Endothelial cell of umbilical vein (primary cell): ENCODE measurements at regions not wholly inside any gene's neighbourhood (a gene's known extent, or its start where the extent isn't known, plus 50 kb on each side); places are given as distances from the start of the nearest gene placed in this dataset.

Experiments used
- BruUV-seq: library from RNA; stranded (reverse); fragments of 400-500 nt; replicated peaks from 2 replicates; lab custom pipeline; 2021; lab: Mats Ljungman, UMichigan
- CTCF ChIA-PET: fragments of 300-600, 350-600 bp; sonication (Branson Sonifier 250); formaldehyde crosslinking; loops from one replicate; lab custom pipeline; 2021; ENCODE audit warnings: antibody characterized with exemption, inconsistent platforms; lab: Charles Lee
- POLR2A ChIA-PET: fragments of 300-600, 350-600 bp; sonication (Branson Sonifier 250); formaldehyde crosslinking; loops from one replicate; lab custom pipeline; 2021; ENCODE audit warnings: antibody characterized with exemption, inconsistent platforms; lab: Charles Lee
- DNase-seq: peaks from one replicate; pipeline ENCODE4 v3.0.0-alpha.2; 2011; ENCODE audit warnings: low read depth, low spot score
- FAIRE-seq: peaks from 2 replicates; lab custom pipeline; 2011; peaks lifted over from hg19 to GRCh38; lab: Jason Lieb, UNC
- H2AFZ ChIP-seq: 2 replicates; pipeline ENCODE4 v1.6.0; 2012; ENCODE audit warnings: low read depth, low read length, control low read depth, inconsistent platforms
- H3K27ac ChIP-seq: 2 replicates; pipeline ENCODE4 v1.5.1; 2011; ENCODE audit warnings: low read depth, mild to moderate bottlenecking, control low read depth, low read length, moderate library complexity; ENCODE audit not compliant: insufficient read depth
- H3K27me3 ChIP-seq, 2 experiments: 2 replicates each; pipeline versions ENCODE4 v1.6.0 to v1.6.1; 2011; ENCODE audit warnings: low read length in 2 of 2, mixed read lengths in 1 of 2; ENCODE audit not compliant: control insufficient read depth in 2 of 2, insufficient read depth in 2 of 2
- H3K36me3 ChIP-seq, 2 experiments: 2 replicates in 1 of 2; 3 replicates in 1 of 2; pipeline ENCODE4 v1.5.1; 2011; ENCODE audit warnings: low read length in 2 of 2, mild to moderate bottlenecking in 1 of 2, moderate library complexity in 1 of 2; ENCODE audit not compliant: control insufficient read depth in 2 of 2, insufficient read depth in 2 of 2; ENCODE audit errors: extremely low read depth in 1 of 2
- H3K4me1 ChIP-seq: 3 replicates; pipeline ENCODE4 v1.5.1; 2011; ENCODE audit warnings: mild to moderate bottlenecking, low read length; ENCODE audit not compliant: control insufficient read depth, insufficient read depth; ENCODE audit errors: extremely low read depth
- H3K4me2 ChIP-seq: 2 replicates; pipeline ENCODE4 v1.6.1; 2011; ENCODE audit warnings: low read length, control low read depth, mixed read lengths; ENCODE audit not compliant: insufficient read depth
- H3K4me3 ChIP-seq, 3 experiments: fragments of 200-600 bp in 1 of 3; sonication (generic), shearing (Covaris generic) in 1 of 3; replicated peaks in 1 of 3; 2 replicates each; pipeline ENCODE4 v1.5.1; 2011 to 2016; ENCODE audit warnings: control low read depth in 3 of 3, low read length in 3 of 3, mild to moderate bottlenecking in 2 of 3, inconsistent platforms in 1 of 3, low read depth in 1 of 3, moderate library complexity in 1 of 3; ENCODE audit not compliant: insufficient read depth in 1 of 3
- H3K79me2 ChIP-seq: 2 replicates; pipeline ENCODE4 v1.6.0; 2012; ENCODE audit warnings: low read length, inconsistent platforms; ENCODE audit not compliant: control insufficient read depth, insufficient read depth
- H3K9ac ChIP-seq: replicated peaks from 2 replicates; pipeline ENCODE3; 2011; ENCODE audit warnings: low read length, control low read depth; ENCODE audit not compliant: insufficient read depth; ENCODE audit errors: extremely low read depth
- H3K9me1 ChIP-seq: replicated peaks from 3 replicates; pipeline ENCODE4 v1.6.0; 2011; ENCODE audit warnings: mild to moderate bottlenecking, low read length; ENCODE audit not compliant: control insufficient read depth, insufficient read depth; ENCODE audit errors: extremely low read depth
- H3K9me3 ChIP-seq: replicated peaks from 2 replicates; pipeline ENCODE4 v1.5.1; 2012; ENCODE audit warnings: low read length, inconsistent platforms; ENCODE audit not compliant: control insufficient read depth, insufficient read depth
- H4K20me1 ChIP-seq: replicated peaks from 2 replicates; pipeline ENCODE3; 2011; ENCODE audit warnings: mild to moderate bottlenecking, low read length; ENCODE audit not compliant: control insufficient read depth, insufficient read depth; ENCODE audit errors: extremely low read depth
- CTCF ChIP-seq, 2 donors: IDR thresholded peaks; 1 replicate in 1 of 2; 2 replicates in 1 of 2; pipeline ENCODE4 v1.5.1; 2011; ENCODE audit warnings: low read length in 2 of 2, mild to moderate bottlenecking in 2 of 2, moderate library complexity in 2 of 2, control low read depth in 1 of 2, inconsistent platforms in 1 of 2, low read depth in 1 of 2; ENCODE audit not compliant: insufficient read depth in 1 of 2; ENCODE audit errors: extremely low read depth in 1 of 2
- EZH2 ChIP-seq: IDR thresholded peaks from 2 replicates; pipeline ENCODE4 v1.6.1; 2012; ENCODE audit warnings: borderline replicate concordance, low read depth, mild to moderate bottlenecking, moderate library complexity, low read length, inconsistent platforms; ENCODE audit not compliant: severe bottlenecking
- FOS ChIP-seq: IDR thresholded peaks from 2 replicates; pipeline ENCODE4 v1.6.1; 2011; ENCODE audit warnings: mild to moderate bottlenecking, low read length, moderate library complexity, borderline replicate concordance; ENCODE audit not compliant: insufficient read depth
- GATA2 ChIP-seq: IDR thresholded peaks from 2 replicates; pipeline ENCODE4 v1.7.0; 2011; ENCODE audit warnings: low read depth, mild to moderate bottlenecking, moderate library complexity, mixed read lengths, low read length; ENCODE audit not compliant: insufficient read length, insufficient read depth
- JUN ChIP-seq: IDR thresholded peaks from 2 replicates; pipeline ENCODE4 v1.6.1; 2011; ENCODE audit warnings: borderline replicate concordance, low read depth; ENCODE audit not compliant: insufficient read length, insufficient read depth
- MAX ChIP-seq: IDR thresholded peaks from 2 replicates; pipeline ENCODE4 v1.6.1; 2011; ENCODE audit not compliant: insufficient read depth, insufficient read length
- MYC ChIP-seq: IDR thresholded peaks from one replicate; pipeline ENCODE4 v1.6.1; 2011; ENCODE audit warnings: mild to moderate bottlenecking, low read depth, low read length
- POLR2A ChIP-seq: IDR thresholded peaks from 2 replicates; pipeline ENCODE4 v1.6.1; 2012; ENCODE audit warnings: low read depth, mild to moderate bottlenecking, control low read depth, low read length
- POLR2AphosphoS5 ChIP-seq: IDR thresholded peaks from 2 replicates; pipeline ENCODE4 v1.6.1; 2012; ENCODE audit warnings: low read depth, mild to moderate bottlenecking, control low read depth, low read length, moderate library complexity; ENCODE audit not compliant: insufficient read depth
- dilution Hi-C: fragments of 300-500 bp; cut with MboI; formaldehyde crosslinking; loops from one replicate; pipeline ENCODE4 v1.15.0; 2019; ENCODE audit warnings: low sequenced_read_pairs; ENCODE audit not compliant: extremely low pct_ligation_motif_present
- intact Hi-C: fragments of 100-400 bp; cut with micrococcal nuclease; formaldehyde crosslinking; loops from one replicate; pipeline ENCODE4 v1.10.0; 2022

- Histone ChIP-seq H3K9ac (no peak overlapping the region), H3K27me3 (no peaks in the 10 kb centered on the region), H3K4me1 (no peaks in the 10 kb centered on the region), H3K9me1 (no peaks in the 10 kb centered on the region), H3K36me3 (no peaks in the 10 kb centered on the region), H3K4me2 (no peak overlapping the region), H4K20me1 (no peaks in the 10 kb centered on the region), H3K79me2 (no peaks in the 10 kb centered on the region), H3K9me3 (no peaks in the 10 kb centered on the region), H3K4me3 (no peak overlapping the region), H2AFZ (no peak overlapping the region), H3K27ac (no peak overlapping the region)
- dilution Hi-C loops = no loop called here
- no peak for FAIRE-seq
- ChIA-PET CTCF (interaction anchor here (1.2 kb wide), 1 partner anchor 9 kb away, joined by 3 read pairs; no protein-coding TSS in a partner anchor), POLR2A (no interaction called here)
- DNase-seq = no peak
- BruUV-seq = no TSS peak
- no peak for TF ChIP-seq GATA2
- TF ChIP-seq JUN = no peak
- TF ChIP-seq POLR2AphosphoS5 = no peak
- TF ChIP-seq EZH2 = no peak
- TF ChIP-seq POLR2A = no peak
- TF ChIP-seq MYC = no peak
- no peak for TF ChIP-seq CTCF (IDR thresholded peaks at IDR 0.05; ENCODE audit: extremely low read depth in 1 of 2, insufficient read depth in 1 of 2, low read depth in 1 of 2, low read length in 2 of 2)
- no peak for TF ChIP-seq MAX
- TF ChIP-seq FOS = no peak
- intact Hi-C loops = no loop called here
Observed at GRCh38 chr4:113845138-113845537, 83.6 kb upstream of the CAMK2D start.
